Tibial artery (tissue), 4 donors: ENCODE measurements at regions not wholly inside any gene's neighbourhood (a gene's known extent, or its start where the extent isn't known, plus 50 kb on each side); places are given as distances from the start of the nearest gene placed in this dataset.

ENCODE experiments used
- DNase-seq, 2 donors: peaks; one replicate each; pipeline ENCODE4 v3.0.0-alpha.2; 2019
- H3K27ac ChIP-seq, 2 donors: fragments of 200-600 bp; sonication (generic) in 1 of 2; 1 replicate in 1 of 2; 2 replicates in 1 of 2; pipeline ENCODE4 v1.5.1; 2018 to 2019; ENCODE audit warnings: mild to moderate bottlenecking in 1 of 2
- H3K27me3 ChIP-seq, 2 donors: fragments of 200-600 bp; sonication (generic) in 1 of 2; one replicate each; pipeline versions ENCODE4 v1.5.1 to v1.6.0; 2016 to 2019
- H3K36me3 ChIP-seq, 3 donors: fragments of 200-600 bp; sonication (generic) in 2 of 3; one replicate each; pipeline ENCODE4 v1.5.1; 2016 to 2019; ENCODE audit warnings: mild to moderate bottlenecking in 2 of 3
- H3K4me1 ChIP-seq, 4 donors: fragments of 200-600 bp; sonication (generic) in 2 of 4; 1 replicate in 3 of 4; 2 replicates in 1 of 4; pipeline ENCODE4 v1.5.1; 2016 to 2019
- H3K4me3 ChIP-seq, 2 donors: fragments of 200-600 bp; sonication (generic) in 1 of 2; 1 replicate in 1 of 2; 2 replicates in 1 of 2; pipeline ENCODE4 v1.5.1; 2018 to 2019; ENCODE audit warnings: mild to moderate bottlenecking in 2 of 2
- H3K9me3 ChIP-seq, 3 donors: fragments of 200-600 bp; sonication (generic) in 1 of 3; one replicate each; pipeline ENCODE4 v1.5.1; 2016 to 2019
- CTCF ChIP-seq, 2 experiments: fragments of 200-600 bp in 1 of 2; fragments of 450-650 bp in 1 of 2; IDR thresholded peaks; one replicate each; pipeline ENCODE4 v1.5.1; 2017 to 2019; ENCODE audit warnings: antibody characterized with exemption in 2 of 2, mild to moderate bottlenecking in 1 of 2, moderate library complexity in 1 of 2
- intact Hi-C: fragments of 100-400 bp; cut with DNase I; formaldehyde crosslinking; loops from one replicate; pipeline ENCODE4 v1.15.0; 2023; ENCODE audit warnings: low total_unique reads

GRCh38 chr11:38990139-38990538, 2392.1 kb upstream of the RAG2 start:
- no peak for DNase-seq
- Histone ChIP-seq H3K4me1 (no peaks in the 10 kb centered on the region), H3K27ac (no peak overlapping the region), H3K4me3 (no peak overlapping the region), H3K9me3 (no peaks in the 10 kb centered on the region), H3K27me3 (no peaks in the 10 kb centered on the region), H3K36me3 (no peaks in the 10 kb centered on the region)
- intact Hi-C loops = no loop called here
- no peak for TF ChIP-seq CTCF (IDR thresholded peaks at IDR 0.05)

GRCh38 chr11:38988908-38989307, 2390.9 kb upstream of the RAG2 start:
- no peak overlapping the region for H3K27ac ChIP-seq
- H3K27me3 ChIP-seq = no peaks in the 10 kb centered on the region
- H3K36me3 ChIP-seq = no peaks in the 10 kb centered on the region
- intact Hi-C loops = no loop called here
- no peaks in the 10 kb centered on the region for H3K4me1 ChIP-seq
- no peak for DNase-seq
- no peak for TF ChIP-seq CTCF (IDR thresholded peaks at IDR 0.05)
- H3K9me3 ChIP-seq = no peaks in the 10 kb centered on the region
- no peak overlapping the region for H3K4me3 ChIP-seq

DNA sequence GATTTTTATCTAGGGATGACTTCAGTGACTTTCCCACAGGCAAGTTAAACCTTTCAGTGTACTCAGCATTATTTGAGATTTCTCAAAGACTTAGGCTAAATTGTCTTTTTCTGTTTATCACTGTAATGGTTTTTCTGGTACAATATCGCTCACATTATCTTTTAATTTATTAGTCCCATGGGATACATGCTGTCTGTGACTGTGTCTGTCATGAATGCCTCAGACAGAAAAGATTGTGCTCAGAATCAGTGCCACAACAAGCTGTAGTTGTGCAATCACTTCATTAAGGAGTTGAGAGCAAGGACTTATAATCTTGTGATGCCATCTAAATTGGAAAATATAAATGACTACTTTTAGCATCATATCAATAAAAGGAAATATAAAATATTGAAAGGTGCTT, 2374.2 kb upstream of the RAG2 start:
- Histone ChIP-seq H3K27ac (no peak overlapping the region), H3K4me3 (no peak overlapping the region), H3K4me1 (no peaks in the 10 kb centered on the region), H3K36me3 (no peaks in the 10 kb centered on the region), H3K9me3 (no peaks in the 10 kb centered on the region), H3K27me3 (no peaks in the 10 kb centered on the region)
- intact Hi-C loops = no loop called here
- no peak for DNase-seq
- no peak for TF ChIP-seq CTCF (IDR thresholded peaks at IDR 0.05)

DNA sequence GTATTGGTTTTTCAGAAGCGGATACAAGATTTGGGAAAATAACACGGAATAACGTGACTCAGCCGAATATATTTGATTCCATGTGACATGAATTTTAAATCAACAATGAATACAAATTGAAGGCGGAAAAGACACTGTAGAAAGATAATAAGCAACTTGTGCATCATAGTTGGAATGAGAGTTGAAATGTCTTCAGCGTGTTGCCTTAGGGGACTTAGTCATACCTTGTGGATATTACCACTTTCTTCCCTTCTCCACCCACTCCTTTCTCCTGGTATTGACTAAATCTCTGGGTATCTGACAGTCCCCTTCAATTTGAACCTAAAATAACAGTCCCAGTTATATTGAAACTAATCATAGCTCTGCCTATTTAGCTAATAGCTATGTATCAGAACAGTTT, 2373.1 kb upstream of the RAG2 start:
- no peak for DNase-seq
- TF ChIP-seq CTCF (IDR thresholded peaks at IDR 0.05) = no peak
- no peak overlapping the region for H3K4me3 ChIP-seq
- no peaks in the 10 kb centered on the region for H3K4me1 ChIP-seq
- H3K27me3 ChIP-seq = no peaks in the 10 kb centered on the region
- no peaks in the 10 kb centered on the region for H3K36me3 ChIP-seq
- intact Hi-C loops = no loop called here
- no peak overlapping the region for H3K27ac ChIP-seq
- H3K9me3 ChIP-seq = no peaks in the 10 kb centered on the region

GRCh38 chr11:38968951-38969350, 2370.9 kb upstream of the RAG2 start:
- intact Hi-C loops = no loop called here
- Histone ChIP-seq H3K4me1 (no peaks in the 10 kb centered on the region), H3K36me3 (no peaks in the 10 kb centered on the region), H3K27ac (no peak overlapping the region), H3K9me3 (no peaks in the 10 kb centered on the region), H3K4me3 (no peak overlapping the region), H3K27me3 (no peaks in the 10 kb centered on the region)
- no peak for DNase-seq
- no peak for TF ChIP-seq CTCF (IDR thresholded peaks at IDR 0.05)

DNA sequence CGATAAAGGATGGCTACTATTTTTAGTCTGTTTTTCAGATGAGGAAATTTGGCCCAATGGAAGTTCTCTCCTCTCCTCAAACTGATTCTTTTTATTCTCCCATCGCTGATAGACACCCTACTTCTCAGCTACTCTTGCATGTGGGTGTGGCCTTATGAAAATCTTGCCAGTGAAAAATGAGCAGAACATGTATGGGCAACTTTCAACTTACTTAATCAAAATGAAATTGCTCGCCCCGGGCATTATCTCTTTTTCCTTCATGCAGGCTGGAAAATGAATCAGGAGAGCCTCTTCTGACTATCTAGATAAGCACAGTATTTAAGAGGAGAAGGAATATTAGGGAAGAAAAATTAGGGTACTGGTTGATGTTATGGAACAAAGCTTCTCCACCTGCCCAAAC, 2354.7 kb upstream of the RAG2 start:
- DNase-seq = no peak
- H3K9me3 ChIP-seq = no peaks in the 10 kb centered on the region
- H3K4me1 ChIP-seq = no peaks in the 10 kb centered on the region
- no peak for TF ChIP-seq CTCF (IDR thresholded peaks at IDR 0.05)
- no peak overlapping the region for H3K27ac ChIP-seq
- no peaks in the 10 kb centered on the region for H3K36me3 ChIP-seq
- H3K4me3 ChIP-seq = no peak overlapping the region
- intact Hi-C loops = no loop called here
- no peaks in the 10 kb centered on the region for H3K27me3 ChIP-seq
